ENCODE measurements at regions not wholly inside any gene's neighbourhood (a gene's known extent, or its start where the extent isn't known, plus 50 kb on each side); places are given as distances from the start of the nearest gene placed in this dataset.

GRCh38 chr20:63070771-63071540 lies 64.2 kb upstream of the BHLHE23 start:
- DNase-seq (ENCODE audit: low read depth): no peak

GRCh38 chr20:63070301-63070625 lies 63.5 kb upstream of the BHLHE23 start:
- no peak for DNase-seq (ENCODE audit: low read depth)

- no peak for DNase-seq (ENCODE audit: low read depth)
Observed at GRCh38 chr20:63068711-63069367, 62.1 kb upstream of the BHLHE23 start.

- DNase-seq (ENCODE audit: low read depth): no peak
Observed at GRCh38 chr20:63067721-63068560, 61.2 kb upstream of the BHLHE23 start.

GRCh38 chr20:63067266-63067635 lies 60.5 kb upstream of the BHLHE23 start:
- DNase-seq (ENCODE audit: low read depth): no peak

GRCh38 chr20:63066506-63067265 lies 59.9 kb upstream of the BHLHE23 start:
- DNase-seq (ENCODE audit: low read depth): no peak

GRCh38 chr20:63065911-63066310 lies 59.1 kb upstream of the BHLHE23 start:
- no peak for DNase-seq (ENCODE audit: low read depth)

GRCh38 chr20:63064745-63065711 lies 58.3 kb upstream of the BHLHE23 start:
- no peak for DNase-seq (ENCODE audit: low read depth)

GRCh38 chr20:63064310-63064709 lies 57.5 kb upstream of the BHLHE23 start:
- no peak for DNase-seq (ENCODE audit: low read depth)

GRCh38 chr20:63062188-63063140 lies 55.7 kb upstream of the BHLHE23 start:
- DNase-seq (ENCODE audit: low read depth): no peak

GRCh38 chr20:63061771-63062100 lies 55.0 kb upstream of the BHLHE23 start:
- no peak for DNase-seq (ENCODE audit: low read depth)

GRCh38 chr20:63061051-63061770 lies 54.4 kb upstream of the BHLHE23 start:
- no peak for DNase-seq (ENCODE audit: low read depth)

- DNase-seq (ENCODE audit: low read depth): no peak
Observed at GRCh38 chr20:63060057-63060991, 53.6 kb upstream of the BHLHE23 start.

GRCh38 chr20:63059684-63060056 lies 52.9 kb upstream of the BHLHE23 start:
- DNase-seq (ENCODE audit: low read depth): no peak

- no peak for DNase-seq (ENCODE audit: low read depth)
Observed at GRCh38 chr20:63058696-63059335, 52.1 kb upstream of the BHLHE23 start.

GRCh38 chr20:63057171-63058117 lies 50.7 kb upstream of the BHLHE23 start:
- no peak for DNase-seq (ENCODE audit: low read depth)

Data from activated T-cell treated with anti-CD3 and anti-CD28 coated beads for 48 hours (primary cell).